ENCODE measurements at regions not wholly inside any gene's neighbourhood (a gene's known extent, or its start where the extent isn't known, plus 50 kb on each side); places are given as distances from the start of the nearest gene placed in this dataset.
"Not testable (repeated sequence)": the region's sequence is repeated elsewhere in the genome, so short reads cannot be mapped to it uniquely, and the experiment has no call there.

GRCh38 chr9:80784647-80785046 is 904.7 kb downstream of the TLE1 start:
- no peaks in the 10 kb centered on the region for H3K4me1 Mint-ChIP-seq
- Histone ChIP-seq H3K27ac (ENCODE audit: insufficient read depth, low read length, poor library complexity, severe bottlenecking) (no peak overlapping the region), H3K36me3 (ENCODE audit: control insufficient read depth, insufficient read depth, low read length) (no peaks in the 10 kb centered on the region), H3K9me3 (ENCODE audit: control insufficient read depth in 2 of 2, low read length in 2 of 2) (peaks cover 0 to 2% of the 10 kb centered on the region in 2 experiments), H3K27me3 (ENCODE audit: control insufficient read depth, insufficient read depth, low read length) (no peaks in the 10 kb centered on the region), H3K4me3 (ENCODE audit: low read depth, low read length) (no peak overlapping the region), H3K4me1 (ENCODE audit: control insufficient read depth, insufficient read depth, low read length, poor library complexity, severe bottlenecking) (no peaks in the 10 kb centered on the region)
- DNase-seq (no peak), ATAC-seq (ENCODE audit: low read depth in 2 of 2) (no peak)
- peaks cover 0 to 4% (median 0%) of the 10 kb centered on the region in 7 donors for H3K9me3 Mint-ChIP-seq
- H3K36me3 Mint-ChIP-seq: no peaks in the 10 kb centered on the region
- no peak overlapping the region for H3K27ac Mint-ChIP-seq
- no peaks in the 10 kb centered on the region for H3K27me3 Mint-ChIP-seq
- no peak overlapping the region for H3K4me3 Mint-ChIP-seq

GRCh38 chr9:80775971-80776370 is 913.4 kb downstream of the TLE1 start:
- no peak for ATAC-seq (ENCODE audit: low read depth in 2 of 2)
- no peaks in the 10 kb centered on the region for H3K4me1 ChIP-seq (ENCODE audit: control insufficient read depth, insufficient read depth, low read length, poor library complexity, severe bottlenecking)
- no peak overlapping the region for H3K27ac ChIP-seq (ENCODE audit: insufficient read depth, low read length, poor library complexity, severe bottlenecking)
- Mint-ChIP-seq H3K9me3 (peaks cover 0 to 7% (median 2%) of the 10 kb centered on the region in 7 donors), H3K36me3 (no peaks in the 10 kb centered on the region), H3K27me3 (no peaks in the 10 kb centered on the region), H3K27ac (no peak overlapping the region), H3K4me1 (no peaks in the 10 kb centered on the region), H3K4me3 (no peak overlapping the region)
- H3K36me3 ChIP-seq (ENCODE audit: control insufficient read depth, insufficient read depth, low read length): no peaks in the 10 kb centered on the region
- H3K27me3 ChIP-seq (ENCODE audit: control insufficient read depth, insufficient read depth, low read length): no peaks in the 10 kb centered on the region
- H3K4me3 ChIP-seq (ENCODE audit: low read depth, low read length): no peak overlapping the region
- DNase-seq: no peak
- no peaks in the 10 kb centered on the region for H3K9me3 ChIP-seq (ENCODE audit: control insufficient read depth in 2 of 2, low read length in 2 of 2)

- H3K4me1 Mint-ChIP-seq: no peaks in the 10 kb centered on the region
- Histone ChIP-seq H3K27me3 (ENCODE audit: control insufficient read depth, insufficient read depth, low read length) (no peaks in the 10 kb centered on the region), H3K27ac (ENCODE audit: insufficient read depth, low read length, poor library complexity, severe bottlenecking) (no peak overlapping the region), H3K4me3 (ENCODE audit: low read depth, low read length) (no peak overlapping the region), H3K36me3 (ENCODE audit: control insufficient read depth, insufficient read depth, low read length) (no peaks in the 10 kb centered on the region), H3K4me1 (ENCODE audit: control insufficient read depth, insufficient read depth, low read length, poor library complexity, severe bottlenecking) (no peaks in the 10 kb centered on the region), H3K9me3 (ENCODE audit: control insufficient read depth in 2 of 2, low read length in 2 of 2) (no peaks in the 10 kb centered on the region)
- DNase-seq: no peak
- no peak overlapping the region for H3K27ac Mint-ChIP-seq
- peaks cover 0 to 7% (median 2%) of the 10 kb centered on the region in 7 donors for H3K9me3 Mint-ChIP-seq
- no peak for ATAC-seq (ENCODE audit: low read depth in 2 of 2)
- H3K4me3 Mint-ChIP-seq: no peak overlapping the region
- no peaks in the 10 kb centered on the region for H3K27me3 Mint-ChIP-seq
- H3K36me3 Mint-ChIP-seq: no peaks in the 10 kb centered on the region
Observed at GRCh38 chr9:80775530-80775929, 913.8 kb downstream of the TLE1 start.

- DNase-seq (no peak), ATAC-seq (ENCODE audit: low read depth in 2 of 2) (no peak)
- Mint-ChIP-seq H3K4me3 (no peak overlapping the region), H3K9me3 (peaks cover 0 to 5% (median 3%) of the 10 kb centered on the region in 7 donors), H3K27me3 (no peaks in the 10 kb centered on the region), H3K27ac (no peak overlapping the region), H3K36me3 (no peaks in the 10 kb centered on the region), H3K4me1 (no peaks in the 10 kb centered on the region)
- Histone ChIP-seq H3K4me3 (ENCODE audit: low read depth, low read length) (no peak overlapping the region), H3K4me1 (ENCODE audit: control insufficient read depth, insufficient read depth, low read length, poor library complexity, severe bottlenecking) (no peaks in the 10 kb centered on the region), H3K27me3 (ENCODE audit: control insufficient read depth, insufficient read depth, low read length) (no peaks in the 10 kb centered on the region), H3K9me3 (ENCODE audit: control insufficient read depth in 2 of 2, low read length in 2 of 2) (no peaks in the 10 kb centered on the region), H3K36me3 (ENCODE audit: control insufficient read depth, insufficient read depth, low read length) (no peaks in the 10 kb centered on the region), H3K27ac (ENCODE audit: insufficient read depth, low read length, poor library complexity, severe bottlenecking) (no peak overlapping the region)
Observed at GRCh38 chr9:80771555-80772347, 917.6 kb downstream of the TLE1 start.

- H3K9me3 ChIP-seq (ENCODE audit: control insufficient read depth in 2 of 2, low read length in 2 of 2): no peaks in the 10 kb centered on the region
- H3K27ac Mint-ChIP-seq: no peak overlapping the region
- H3K4me3 ChIP-seq (ENCODE audit: low read depth, low read length): no peak overlapping the region
- no peaks in the 10 kb centered on the region for H3K27me3 ChIP-seq (ENCODE audit: control insufficient read depth, insufficient read depth, low read length)
- H3K9me3 Mint-ChIP-seq: peaks cover 0 to 16% (median 3%) of the 10 kb centered on the region in 7 donors
- no peaks in the 10 kb centered on the region for H3K36me3 Mint-ChIP-seq
- H3K27ac ChIP-seq (ENCODE audit: insufficient read depth, low read length, poor library complexity, severe bottlenecking): no peak overlapping the region
- DNase-seq (no peak), ATAC-seq (ENCODE audit: low read depth in 2 of 2) (no peak)
- H3K4me1 Mint-ChIP-seq: no peaks in the 10 kb centered on the region
- no peaks in the 10 kb centered on the region for H3K4me1 ChIP-seq (ENCODE audit: control insufficient read depth, insufficient read depth, low read length, poor library complexity, severe bottlenecking)
- H3K36me3 ChIP-seq (ENCODE audit: control insufficient read depth, insufficient read depth, low read length): no peaks in the 10 kb centered on the region
- no peak overlapping the region for H3K4me3 Mint-ChIP-seq
- no peaks in the 10 kb centered on the region for H3K27me3 Mint-ChIP-seq
Observed at GRCh38 chr9:80763536-80763935, 925.8 kb downstream of the TLE1 start.

GRCh38 chr9:80755586-80755985 is 933.8 kb downstream of the TLE1 start:
- H3K4me3 Mint-ChIP-seq: no peak overlapping the region
- Histone ChIP-seq H3K9me3 (ENCODE audit: control insufficient read depth in 2 of 2, low read length in 2 of 2) (no peaks in the 10 kb centered on the region), H3K27me3 (ENCODE audit: control insufficient read depth, insufficient read depth, low read length) (no peaks in the 10 kb centered on the region), H3K4me1 (ENCODE audit: control insufficient read depth, insufficient read depth, low read length, poor library complexity, severe bottlenecking) (no peaks in the 10 kb centered on the region), H3K27ac (ENCODE audit: insufficient read depth, low read length, poor library complexity, severe bottlenecking) (no peak overlapping the region), H3K4me3 (ENCODE audit: low read depth, low read length) (no peak overlapping the region), H3K36me3 (ENCODE audit: control insufficient read depth, insufficient read depth, low read length) (no peaks in the 10 kb centered on the region)
- no peak overlapping the region for H3K27ac Mint-ChIP-seq
- no peaks in the 10 kb centered on the region for H3K27me3 Mint-ChIP-seq
- H3K4me1 Mint-ChIP-seq: no peaks in the 10 kb centered on the region
- ATAC-seq (ENCODE audit: low read depth in 2 of 2) (no peak), DNase-seq (no peak)
- peaks cover 0 to 7% (median 3%) of the 10 kb centered on the region in 7 donors for H3K9me3 Mint-ChIP-seq
- no peaks in the 10 kb centered on the region for H3K36me3 Mint-ChIP-seq

GRCh38 chr9:80747056-80747455 is 942.3 kb downstream of the TLE1 start:
- not testable (repeated sequence) for H3K4me3 ChIP-seq (ENCODE audit: low read depth, low read length); H3K27ac ChIP-seq (ENCODE audit: insufficient read depth, low read length, poor library complexity, severe bottlenecking); ATAC-seq (ENCODE audit: low read depth in 2 of 2); H3K36me3 Mint-ChIP-seq; H3K27me3 Mint-ChIP-seq; H3K4me1 ChIP-seq (ENCODE audit: control insufficient read depth, insufficient read depth, low read length, poor library complexity, severe bottlenecking); H3K4me3 Mint-ChIP-seq; H3K4me1 Mint-ChIP-seq; H3K36me3 ChIP-seq (ENCODE audit: control insufficient read depth, insufficient read depth, low read length); H3K27ac Mint-ChIP-seq; DNase-seq; H3K27me3 ChIP-seq (ENCODE audit: control insufficient read depth, insufficient read depth, low read length); H3K9me3 ChIP-seq (ENCODE audit: control insufficient read depth in 2 of 2, low read length in 2 of 2); H3K9me3 Mint-ChIP-seq

- no peak overlapping the region for H3K27ac ChIP-seq (ENCODE audit: insufficient read depth, low read length, poor library complexity, severe bottlenecking)
- no peaks in the 10 kb centered on the region for H3K36me3 Mint-ChIP-seq
- no peak overlapping the region for H3K4me3 ChIP-seq (ENCODE audit: low read depth, low read length)
- H3K36me3 ChIP-seq (ENCODE audit: control insufficient read depth, insufficient read depth, low read length): no peaks in the 10 kb centered on the region
- no peaks in the 10 kb centered on the region for H3K4me1 ChIP-seq (ENCODE audit: control insufficient read depth, insufficient read depth, low read length, poor library complexity, severe bottlenecking)
- H3K9me3 ChIP-seq (ENCODE audit: control insufficient read depth in 2 of 2, low read length in 2 of 2): peaks cover 3 to 16% of the 10 kb centered on the region in 2 experiments
- H3K27me3 Mint-ChIP-seq: no peaks in the 10 kb centered on the region
- H3K4me3 Mint-ChIP-seq: no peak overlapping the region
- no peak overlapping the region for H3K27ac Mint-ChIP-seq
- no peaks in the 10 kb centered on the region for H3K27me3 ChIP-seq (ENCODE audit: control insufficient read depth, insufficient read depth, low read length)
- peaks cover 0 to 15% (median 9%) of the 10 kb centered on the region in 7 donors for H3K9me3 Mint-ChIP-seq
- no peak for ATAC-seq (ENCODE audit: low read depth in 2 of 2)
- DNase-seq: no peak
- no peaks in the 10 kb centered on the region for H3K4me1 Mint-ChIP-seq
Observed at GRCh38 chr9:80732506-80732905, 956.8 kb downstream of the TLE1 start.

Data from CD4-positive, CD25-positive, alpha-beta regulatory T cell (primary cell).